ENCODE measurements at regions not wholly inside any gene's neighbourhood (a gene's known extent, or its start where the extent isn't known, plus 50 kb on each side); places are given as distances from the start of the nearest gene placed in this dataset.

GRCh38 chr13:105329359-105329758 is 1206.1 kb downstream of the EFNB2 start:
- TF ChIP-seq CTCF (conservative IDR thresholded peaks at IDR 0.05; ENCODE audit: low read depth, low read length) = no peak
- no peak for TF ChIP-seq EZH2phosphoT487 (IDR thresholded peaks at IDR 0.05; ENCODE audit: borderline replicate concordance, low read length)
- TF ChIP-seq EZH2 (IDR thresholded peaks at IDR 0.05; ENCODE audit: low read length, unreplicated experiment) = no peak
